B cell (primary cell): ENCODE measurements at regions not wholly inside any gene's neighbourhood (a gene's known extent, or its start where the extent isn't known, plus 50 kb on each side); places are given as distances from the start of the nearest gene placed in this dataset.

Experiments
- ATAC-seq: fragments of 200-7000 bp; cut with Tn5 transposase; one replicate; pipeline ENCODE4 v1.10.0; 2021; ENCODE audit warnings: low read depth, mild to moderate bottlenecking, moderate number of reproducible peaks, moderate library complexity
- CTCF ChIA-PET: fragments of 350-600 bp; sonication (Branson Sonifier 250); formaldehyde crosslinking; loops from one replicate; lab custom pipeline; 2021; ENCODE audit warnings: antibody characterized with exemption, inconsistent platforms; lab: Charles Lee
- POLR2A ChIA-PET: fragments of 350-600 bp; sonication (Branson Sonifier 250); formaldehyde crosslinking; loops from one replicate; lab custom pipeline; 2021; ENCODE audit warnings: antibody characterized with exemption; lab: Charles Lee
- DNase-seq: peaks from one replicate; pipeline ENCODE4 v3.0.0; 2013
- H2AFZ ChIP-seq: 2 replicates; pipeline ENCODE4 v1.6.1; 2012; ENCODE audit warnings: mild to moderate bottlenecking, low read depth, low read length; ENCODE audit not compliant: insufficient read depth, poor library complexity, severe bottlenecking
- H3K27ac ChIP-seq, 2 donors: 1 replicate in 1 of 2; 2 replicates in 1 of 2; pipeline ENCODE4 v1.5.1; 2012 to 2013; ENCODE audit warnings: low read length in 2 of 2, mild to moderate bottlenecking in 2 of 2, moderate library complexity in 1 of 2
- H3K27me3 ChIP-seq, 4 experiments: fragments of 200-600 bp in 1 of 4; sonication (generic) in 1 of 4; replicated peaks in 1 of 4; 1 replicate in 2 of 4; 2 replicates in 2 of 4; pipeline versions ENCODE4 v1.6.1 to v1.7.0; 2013 to 2016; ENCODE audit warnings: low read length in 3 of 4, mild to moderate bottlenecking in 2 of 4, mixed read lengths in 1 of 4, moderate library complexity in 1 of 4; ENCODE audit not compliant: insufficient read depth in 4 of 4, control insufficient read depth in 3 of 4; ENCODE audit errors: control extremely low read depth in 1 of 4
- H3K36me3 ChIP-seq, 2 experiments: replicated peaks in 1 of 2; 1 replicate in 1 of 2; 2 replicates in 1 of 2; pipeline versions ENCODE4 v1.6.1 to v1.7.1; 2013; ENCODE audit warnings: low read length in 1 of 2; ENCODE audit not compliant: insufficient read depth in 2 of 2, control insufficient read depth in 1 of 2; ENCODE audit errors: control extremely low read depth in 1 of 2, extremely low read depth in 1 of 2
- H3K4me1 ChIP-seq, 2 donors: fragments of 200-600 bp in 1 of 2; sonication (generic) in 1 of 2; 1 replicate in 1 of 2; 2 replicates in 1 of 2; pipeline versions ENCODE4 v1.5.1 to v1.6.1; 2013 to 2017; ENCODE audit warnings: low read length in 2 of 2; ENCODE audit not compliant: control insufficient read depth in 2 of 2, insufficient read depth in 2 of 2
- H3K4me2 ChIP-seq: replicated peaks from 2 replicates; pipeline ENCODE3; 2012; ENCODE audit warnings: mild to moderate bottlenecking, low read depth, low read length; ENCODE audit not compliant: poor library complexity, severe bottlenecking
- H3K4me3 ChIP-seq, 5 experiments: fragments of 200-600 bp in 1 of 5; sonication (generic) in 1 of 5; 1 replicate in 3 of 5; 2 replicates in 2 of 5; pipeline versions ENCODE4 v1.5.1 to v1.7.0; 2011 to 2016; ENCODE audit warnings: low read length in 4 of 5, mild to moderate bottlenecking in 4 of 5, low read depth in 2 of 5, control low read depth in 1 of 5, moderate library complexity in 1 of 5; ENCODE audit not compliant: insufficient read depth in 1 of 5; ENCODE audit errors: control extremely low read depth in 1 of 5, extremely low read depth in 1 of 5
- H3K79me2 ChIP-seq: fragments of 200-600 bp; sonication (generic); one replicate; pipeline ENCODE4 v1.6.0; 2016; ENCODE audit warnings: low read length; ENCODE audit not compliant: control insufficient read depth, insufficient read depth
- H3K9ac ChIP-seq: fragments of 200-600 bp; sonication (generic); 2 replicates; pipeline ENCODE4 v1.6.1; 2017; ENCODE audit warnings: mild to moderate bottlenecking, low read length, moderate library complexity
- H3K9me3 ChIP-seq, 3 donors: one replicate each; pipeline versions ENCODE4 v1.6.1 to v1.7.1; 2013; ENCODE audit warnings: low read length in 2 of 3; ENCODE audit not compliant: control insufficient read depth in 2 of 3, insufficient read depth in 1 of 3; ENCODE audit errors: control extremely low read depth in 1 of 3
- H4K20me1 ChIP-seq: 2 replicates; pipeline ENCODE4 v1.6.0; 2012; ENCODE audit warnings: mild to moderate bottlenecking, low read length; ENCODE audit not compliant: insufficient read depth, control insufficient read depth, poor library complexity, severe bottlenecking
- H3K27ac Mint-ChIP-seq: one replicate; pipeline ENCODE4 v1.8.0; 2021; ENCODE audit warnings: mixed read lengths
- H3K27me3 Mint-ChIP-seq: one replicate; pipeline ENCODE4 v1.8.0; 2021; ENCODE audit warnings: mixed read lengths
- H3K4me1 Mint-ChIP-seq: one replicate; pipeline ENCODE4 v1.8.0; 2021; ENCODE audit warnings: mixed read lengths
- H3K4me3 Mint-ChIP-seq: one replicate; pipeline ENCODE4 v1.8.0; 2021; ENCODE audit warnings: mixed read lengths
- H3K9me3 Mint-ChIP-seq: one replicate; pipeline ENCODE4 v1.8.0; 2022; ENCODE audit warnings: mixed read lengths; ENCODE audit not compliant: insufficient read depth
- EZH2 ChIP-seq: IDR thresholded peaks from 2 replicates; pipeline ENCODE4 v1.6.1; 2012; ENCODE audit warnings: borderline replicate concordance, low read depth, mild to moderate bottlenecking, moderate library complexity, low read length; ENCODE audit not compliant: insufficient read depth, poor library complexity, severe bottlenecking
- WGBS: methylation state at CpG from one replicate; pipeline ENCODE4 v1.1.5; 2013; ENCODE audit warnings: missing lambda C conversion rate; ENCODE audit not compliant: insufficient coverage; 5-methylcytosine and 5-hydroxymethylcytosine counted together
- intact Hi-C: fragments of 100-400 bp; cut with micrococcal nuclease; formaldehyde crosslinking; loops from one replicate; pipeline ENCODE4 v1.10.0; 2022
- TF ChIP-seq, protein P1 (sequence below): fragments of 200-600 bp; IDR thresholded peaks from one replicate; pipeline ENCODE4 v1.8.0; 2022; ENCODE audit warnings: antibody characterized with exemption, mild to moderate bottlenecking

DNA sequence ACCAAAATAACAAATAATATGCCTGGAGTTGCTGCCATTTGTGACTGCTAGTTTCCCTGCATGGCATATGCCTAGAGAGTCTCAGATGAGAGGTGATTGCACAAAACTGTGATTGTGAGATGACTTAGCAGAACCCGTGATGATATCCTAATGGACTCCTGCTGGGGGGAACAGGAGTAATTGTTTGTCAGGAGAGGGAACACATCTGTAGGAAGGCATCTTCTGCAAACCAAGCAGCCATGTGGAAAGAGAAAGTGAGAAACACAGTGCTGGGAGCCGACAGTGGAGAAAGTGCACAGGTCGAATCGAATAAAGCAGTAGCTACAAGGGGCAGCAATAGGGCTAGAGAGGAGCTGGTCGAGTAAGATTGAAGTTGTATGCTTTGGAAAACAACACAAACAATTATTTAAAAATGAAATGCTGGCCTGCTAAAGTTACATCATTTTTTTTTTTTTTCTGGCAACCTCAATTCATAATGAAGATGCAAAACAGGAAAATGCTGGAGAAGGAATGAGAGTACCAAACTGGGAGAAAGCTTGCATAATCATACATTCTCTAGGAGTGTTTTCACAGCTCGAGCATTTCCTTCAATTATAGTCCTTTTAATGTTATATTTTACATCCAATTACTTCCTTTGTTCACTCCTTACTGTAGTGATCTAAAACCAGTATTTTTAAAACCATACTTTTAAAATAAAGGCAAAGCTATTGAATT is 494.2 kb upstream of the AGTR1 start:
- no peak overlapping the region for H3K27ac ChIP-seq
- intact Hi-C loops: no loop called here
- no peak overlapping the region for H3K27ac Mint-ChIP-seq
- ChIA-PET CTCF (no interaction called here), POLR2A (no interaction called here)
- H2AFZ ChIP-seq: no peak overlapping the region
- no peaks in the 10 kb centered on the region for H4K20me1 ChIP-seq
- no peaks in the 10 kb centered on the region for H3K4me1 ChIP-seq
- no peak for DNase-seq
- no peak overlapping the region for H3K4me3 Mint-ChIP-seq
- peaks cover 2% of the 10 kb centered on the region for H3K9me3 Mint-ChIP-seq
- H3K36me3 ChIP-seq: no peaks in the 10 kb centered on the region
- no peaks in the 10 kb centered on the region for H3K27me3 ChIP-seq
- H3K4me2 ChIP-seq: no peak overlapping the region
- H3K79me2 ChIP-seq: no peaks in the 10 kb centered on the region
- H3K9me3 ChIP-seq: no peaks in the 10 kb centered on the region
- no peak overlapping the region for H3K9ac ChIP-seq
- ATAC-seq: no peak
- 100% methylated on average over 1 of the region's 6 CpGs for WGBS
- H3K4me1 Mint-ChIP-seq: no peaks in the 10 kb centered on the region
- H3K4me3 ChIP-seq: no peak overlapping the region
- no peaks in the 10 kb centered on the region for H3K27me3 Mint-ChIP-seq
- TF ChIP-seq EZH2: no peak
- TF ChIP-seq, protein P1, sequence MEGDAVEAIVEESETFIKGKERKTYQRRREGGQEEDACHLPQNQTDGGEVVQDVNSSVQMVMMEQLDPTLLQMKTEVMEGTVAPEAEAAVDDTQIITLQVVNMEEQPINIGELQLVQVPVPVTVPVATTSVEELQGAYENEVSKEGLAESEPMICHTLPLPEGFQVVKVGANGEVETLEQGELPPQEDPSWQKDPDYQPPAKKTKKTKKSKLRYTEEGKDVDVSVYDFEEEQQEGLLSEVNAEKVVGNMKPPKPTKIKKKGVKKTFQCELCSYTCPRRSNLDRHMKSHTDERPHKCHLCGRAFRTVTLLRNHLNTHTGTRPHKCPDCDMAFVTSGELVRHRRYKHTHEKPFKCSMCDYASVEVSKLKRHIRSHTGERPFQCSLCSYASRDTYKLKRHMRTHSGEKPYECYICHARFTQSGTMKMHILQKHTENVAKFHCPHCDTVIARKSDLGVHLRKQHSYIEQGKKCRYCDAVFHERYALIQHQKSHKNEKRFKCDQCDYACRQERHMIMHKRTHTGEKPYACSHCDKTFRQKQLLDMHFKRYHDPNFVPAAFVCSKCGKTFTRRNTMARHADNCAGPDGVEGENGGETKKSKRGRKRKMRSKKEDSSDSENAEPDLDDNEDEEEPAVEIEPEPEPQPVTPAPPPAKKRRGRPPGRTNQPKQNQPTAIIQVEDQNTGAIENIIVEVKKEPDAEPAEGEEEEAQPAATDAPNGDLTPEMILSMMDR: no peak

DNA sequence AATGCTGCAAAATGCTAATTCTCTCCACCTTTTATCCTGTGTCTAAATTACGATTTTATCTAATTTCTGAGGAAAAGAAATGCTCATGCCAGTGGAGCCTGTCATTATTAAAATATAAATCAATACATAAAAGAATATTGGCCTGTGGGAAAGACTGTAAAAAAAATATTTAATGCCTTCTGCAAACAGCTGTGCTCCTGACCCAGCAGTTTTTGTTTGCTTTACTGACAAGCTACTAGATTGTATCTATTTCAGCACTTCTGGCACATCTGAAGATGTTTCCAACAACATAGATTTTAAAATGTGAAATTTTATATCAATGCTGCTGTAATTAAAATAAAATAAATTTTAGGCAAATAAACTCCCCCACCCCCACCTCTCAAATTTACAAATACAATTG is 493.6 kb upstream of the AGTR1 start:
- DNase-seq: no peak
- Histone ChIP-seq H3K4me2 (no peak overlapping the region), H4K20me1 (no peaks in the 10 kb centered on the region), H2AFZ (no peak overlapping the region), H3K79me2 (no peaks in the 10 kb centered on the region), H3K4me3 (no peak overlapping the region), H3K36me3 (no peaks in the 10 kb centered on the region), H3K4me1 (no peaks in the 10 kb centered on the region), H3K9me3 (no peaks in the 10 kb centered on the region), H3K27me3 (no peaks in the 10 kb centered on the region), H3K9ac (no peak overlapping the region), H3K27ac (no peak overlapping the region)
- Mint-ChIP-seq H3K9me3 (peaks cover 2% of the 10 kb centered on the region), H3K27ac (no peak overlapping the region), H3K27me3 (no peaks in the 10 kb centered on the region), H3K4me3 (no peak overlapping the region), H3K4me1 (no peaks in the 10 kb centered on the region)
- TF ChIP-seq, protein P1: no peak
- TF ChIP-seq EZH2: no peak
- no peak for ATAC-seq
- intact Hi-C loops: no loop called here
- no CpG with 5 or more reads among the region's 1 CpG for WGBS
- ChIA-PET CTCF (no interaction called here), POLR2A (no interaction called here)
